ENCODE measurements at regions not wholly inside any gene's neighbourhood (a gene's known extent, or its start where the extent isn't known, plus 50 kb on each side); places are given as distances from the start of the nearest gene placed in this dataset.

- no peak for DNase-seq
- intact Hi-C loops (cut with DNase I) = no loop called here
Observed at GRCh38 chr4:111748157-111748556, 397.1 kb upstream of the FAM241A start.

DNA sequence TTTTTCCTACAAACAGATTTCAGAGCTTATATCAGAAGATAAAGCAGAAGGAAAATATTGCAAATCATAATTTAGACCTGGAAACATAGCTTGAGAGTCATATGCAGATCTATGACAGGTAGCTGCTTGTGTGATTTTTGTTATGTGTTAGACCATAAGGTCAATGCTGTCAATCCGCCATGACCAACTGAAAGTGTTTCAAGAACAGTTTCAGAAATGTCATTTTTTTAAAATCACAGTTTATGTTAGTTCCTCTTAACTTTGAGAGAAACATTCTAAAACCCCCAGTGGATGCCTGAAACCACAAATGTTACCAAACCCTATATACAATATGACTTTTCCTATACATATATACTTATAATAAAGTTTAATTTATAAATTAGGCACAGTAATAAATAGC, 391.3 kb upstream of the FAM241A start:
- intact Hi-C loops (cut with DNase I) = no loop called here
- DNase-seq (no peak), ATAC-seq (no peak)

More at GRCh38 chr4:111748157-111748556, 397.1 kb upstream of the FAM241A start:
- ATAC-seq = no peak

- DNase-seq (no peak), ATAC-seq (no peak)
- intact Hi-C loops (cut with DNase I) = no loop called here
Observed at GRCh38 chr4:111755571-111755970, 389.7 kb upstream of the FAM241A start.

GRCh38 chr4:111761531-111761930, 383.7 kb upstream of the FAM241A start:
- DNase-seq = no peak
- ATAC-seq = no peak
- intact Hi-C loops (cut with DNase I) = no loop called here

DNA sequence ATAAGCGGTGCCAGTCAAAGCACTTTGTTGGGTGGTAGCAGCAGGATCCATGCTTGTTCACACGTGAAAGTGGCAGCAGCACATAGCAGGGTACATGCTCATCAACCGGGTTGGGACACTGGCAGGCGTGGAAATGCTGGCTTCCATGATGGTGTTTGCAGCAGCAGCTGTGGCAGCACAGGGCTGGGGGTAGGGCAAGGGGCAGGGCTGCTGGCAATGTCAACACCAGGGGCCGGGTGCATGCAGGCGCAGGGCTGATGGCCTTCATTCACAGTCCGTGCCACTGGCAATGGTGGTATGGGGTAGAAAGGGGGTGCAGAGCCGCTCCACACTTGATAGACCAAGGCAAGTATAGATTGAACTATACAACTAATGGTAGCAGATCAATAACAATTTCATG, 374.7 kb upstream of the FAM241A start:
- ATAC-seq (no peak), DNase-seq (no peak)
- intact Hi-C loops (cut with DNase I) = no loop called here

DNA sequence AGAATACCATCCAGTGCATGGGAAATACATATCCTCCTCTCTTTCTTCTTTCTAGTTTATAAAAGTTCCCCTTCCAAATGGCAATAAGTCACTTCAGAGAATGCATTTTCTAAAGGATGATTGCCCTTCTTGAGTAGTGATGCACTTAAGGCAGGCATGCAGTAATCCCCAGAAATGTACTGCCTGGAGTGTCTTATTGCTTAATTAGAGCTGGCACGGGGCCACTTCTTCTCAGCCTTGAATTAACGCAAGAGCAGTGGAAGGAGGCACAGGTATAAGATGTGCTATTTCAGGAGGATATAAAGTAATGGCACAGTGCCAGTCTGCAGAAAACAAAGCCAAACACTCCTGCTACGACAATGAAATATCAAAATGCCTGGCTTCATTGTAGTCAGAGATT, 371.4 kb upstream of the FAM241A start:
- intact Hi-C loops (cut with DNase I) = no loop called here
- ATAC-seq (peak in 1 of 2 donors; percentile 29), DNase-seq (no peak)

DNA sequence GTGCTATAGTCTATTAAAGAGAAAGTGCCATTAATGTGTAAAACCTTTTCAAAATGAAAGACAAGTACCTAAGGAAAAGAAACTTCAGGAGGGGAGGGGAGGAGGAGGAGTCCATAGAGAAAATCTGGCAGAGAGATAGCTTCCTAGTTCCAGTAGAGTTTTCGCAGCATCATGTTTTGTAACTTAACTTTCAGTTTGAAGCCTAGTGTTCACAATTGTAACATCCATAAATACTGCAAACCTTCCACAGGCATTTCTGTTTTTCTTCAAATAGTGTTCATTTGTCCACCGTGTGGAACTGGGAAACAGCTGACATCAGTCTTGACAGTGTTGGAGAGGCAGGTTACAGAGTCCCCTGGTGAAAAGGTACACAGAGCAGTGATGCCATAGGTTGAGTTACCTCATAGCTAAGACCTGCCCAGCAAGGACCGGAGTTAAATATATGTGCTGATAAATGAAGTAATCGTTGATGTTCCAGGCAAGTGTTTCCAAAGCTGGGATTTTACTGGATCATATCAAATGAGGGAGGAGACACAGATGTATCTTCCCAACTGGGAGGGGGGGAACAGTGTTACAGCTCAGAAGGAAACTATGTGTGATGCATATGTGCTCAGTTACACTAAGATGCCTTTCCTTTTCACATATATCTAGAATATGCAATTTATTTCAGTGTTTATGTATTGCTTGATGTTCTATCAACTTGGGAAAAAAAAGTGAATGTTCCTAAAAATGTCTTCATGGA, 369.5 kb upstream of the FAM241A start:
- intact Hi-C loops (cut with DNase I) = no loop called here
- ATAC-seq = peak in 1 of 2 donors; percentile 64

DNA sequence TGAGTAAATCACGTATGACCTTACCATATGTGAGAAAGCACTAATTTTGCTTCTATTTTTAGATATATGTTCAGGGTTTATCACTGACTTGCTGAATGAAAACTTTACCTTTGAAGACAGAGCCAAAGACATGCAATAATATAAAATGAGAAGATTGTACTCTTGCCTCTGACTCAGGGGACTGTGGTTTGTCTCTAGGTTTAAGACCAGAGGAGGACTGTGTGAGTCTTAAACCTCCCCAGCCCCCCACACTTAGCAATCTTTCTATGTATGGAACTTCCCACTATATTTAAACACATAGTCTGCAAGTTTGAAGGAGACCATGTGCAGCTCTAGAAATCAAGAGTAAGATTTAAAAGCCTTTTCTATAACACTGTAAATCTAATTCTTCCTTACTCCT, 368.7 kb upstream of the FAM241A start:
- no peak for ATAC-seq
- intact Hi-C loops (cut with DNase I) = no loop called here
- DNase-seq = no peak

More for the DNA sequence above, 369.5 kb upstream of the FAM241A start:
- no peak for DNase-seq

GRCh38 chr4:111778543-111778942, 366.7 kb upstream of the FAM241A start:
- DNase-seq = no peak
- no peak for ATAC-seq
- intact Hi-C loops (cut with DNase I) = no loop called here

GRCh38 chr4:111780965-111781364, 364.3 kb upstream of the FAM241A start:
- ATAC-seq = no peak
- intact Hi-C loops (cut with DNase I) = no loop called here
- no peak for DNase-seq

GRCh38 chr4:111781611-111782010, 363.6 kb upstream of the FAM241A start:
- DNase-seq (no peak), ATAC-seq (no peak)
- intact Hi-C loops (cut with DNase I) = no loop called here

DNA sequence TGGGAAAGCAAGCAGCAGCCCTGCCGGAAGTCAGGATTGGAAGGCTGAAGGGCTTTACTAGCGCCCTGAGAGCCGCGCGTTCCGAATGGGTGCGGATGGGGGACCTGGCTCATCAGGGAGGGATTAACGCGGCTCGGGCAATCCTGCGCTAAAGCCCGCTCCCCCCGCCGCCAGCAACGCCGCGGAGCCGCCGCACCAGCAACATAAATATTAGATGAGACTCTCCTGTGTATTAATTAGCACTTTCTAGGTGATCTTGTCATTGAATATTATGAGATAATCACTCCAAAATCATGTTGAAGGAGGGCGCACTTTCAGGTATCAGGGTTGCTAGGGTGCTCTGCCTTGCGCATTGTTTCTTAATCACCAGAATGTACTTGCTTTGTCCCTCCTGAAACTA, 357.2 kb upstream of the FAM241A start:
- intact Hi-C loops (cut with DNase I) = no loop called here
- no peak for ATAC-seq
- DNase-seq = no peak

DNA sequence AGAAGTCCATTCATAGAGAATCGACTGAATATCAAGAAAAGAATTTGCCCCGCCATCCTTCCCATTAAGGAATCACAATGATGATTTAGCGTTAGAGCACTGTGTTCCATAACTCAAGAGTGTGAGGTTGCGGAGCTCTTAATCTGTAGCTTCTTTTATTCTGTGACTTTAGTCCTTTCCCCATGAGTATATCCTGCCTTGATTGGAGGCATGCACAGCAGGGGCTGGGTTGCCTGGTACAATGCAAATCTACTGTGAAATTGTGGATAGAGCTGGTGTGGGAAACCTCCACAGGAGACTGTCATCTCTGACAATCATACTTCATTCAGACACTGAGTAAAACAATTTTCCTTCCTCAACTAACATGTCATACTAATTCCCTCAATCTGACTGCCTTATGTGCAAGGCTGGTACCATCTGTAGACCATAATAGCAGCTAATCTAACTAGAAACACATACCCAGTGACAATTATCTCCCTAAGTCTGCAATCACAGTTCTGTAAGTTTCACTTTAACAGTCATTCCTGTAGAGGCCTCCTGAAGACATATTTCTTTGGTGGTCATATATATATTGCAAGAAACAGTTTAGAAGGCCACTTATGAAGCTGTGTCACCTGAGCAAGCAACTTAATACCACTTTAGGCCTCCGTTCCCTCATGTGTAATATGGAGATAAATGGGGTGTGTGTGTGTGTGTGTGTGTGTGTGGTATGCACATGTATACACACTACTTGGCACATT, 355.2 kb upstream of the FAM241A start:
- ATAC-seq = no peak
- DNase-seq = no peak
- intact Hi-C loops (cut with DNase I) = no loop called here

- peak in 1 of 2 donors; percentile 57 for ATAC-seq
- intact Hi-C loops (cut with DNase I) = no loop called here
Observed at GRCh38 chr4:111792632-111793031, 352.6 kb upstream of the FAM241A start.

GRCh38 chr4:111793433-111794091, 351.7 kb upstream of the FAM241A start:
- intact Hi-C loops (cut with DNase I) = no loop called here
- DNase-seq = no peak
- ATAC-seq = no peak

More at GRCh38 chr4:111792632-111793031, 352.6 kb upstream of the FAM241A start:
- no peak for DNase-seq

DNA sequence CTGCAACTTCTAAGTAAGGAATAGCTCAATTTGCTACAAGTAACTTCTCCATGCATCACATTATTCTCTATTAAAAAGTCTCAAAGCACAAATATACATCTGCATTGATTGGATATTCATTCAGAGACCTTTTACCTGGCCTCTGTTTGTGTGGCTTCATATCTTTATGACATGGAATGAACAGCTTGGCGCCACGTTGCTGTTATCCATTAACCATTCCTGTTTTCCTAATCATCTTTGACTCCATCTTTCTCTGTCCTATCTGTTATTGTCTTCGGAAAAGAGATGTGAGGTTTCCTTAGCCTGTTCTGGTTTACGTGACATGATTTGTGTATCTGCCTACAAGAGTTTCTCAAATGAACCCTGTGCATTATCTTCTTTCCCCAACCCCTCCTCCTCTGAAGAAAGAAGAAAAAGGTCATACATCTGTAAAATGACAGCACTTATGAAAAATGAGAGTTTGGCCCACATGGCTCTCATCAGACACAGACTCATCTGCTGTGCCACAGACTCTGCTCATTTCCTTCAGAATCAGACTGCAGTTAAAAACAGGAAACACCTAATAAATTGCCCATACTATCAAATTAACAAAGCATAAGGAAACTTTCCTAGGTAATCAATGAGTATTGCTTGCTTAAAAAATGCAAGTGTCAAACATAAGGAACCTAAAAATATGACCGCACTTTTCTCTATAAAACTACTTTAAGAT, 347.6 kb upstream of the FAM241A start:
- intact Hi-C loops (cut with DNase I) = no loop called here
- no peak for ATAC-seq
- DNase-seq = no peak

DNA sequence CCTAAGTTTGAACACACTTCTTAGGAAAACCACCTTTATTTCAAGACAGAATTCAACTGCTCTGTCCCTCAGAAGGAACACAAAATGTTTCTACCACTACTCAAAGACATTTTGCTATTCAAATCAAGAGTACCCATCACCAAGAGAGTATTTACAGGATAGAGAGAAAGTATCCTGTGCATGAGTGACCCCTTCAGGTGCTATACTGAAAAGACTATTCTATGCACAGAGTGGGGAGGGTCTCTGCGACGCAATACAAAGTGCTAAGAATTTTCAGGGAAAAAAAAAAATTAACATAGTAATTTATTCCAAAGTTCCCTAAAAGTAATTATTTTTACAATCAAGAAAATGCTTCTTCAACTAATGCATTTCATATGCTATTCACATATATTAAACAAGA, 346.4 kb upstream of the FAM241A start:
- DNase-seq (no peak), ATAC-seq (no peak)
- intact Hi-C loops (cut with DNase I) = no loop called here

DNA sequence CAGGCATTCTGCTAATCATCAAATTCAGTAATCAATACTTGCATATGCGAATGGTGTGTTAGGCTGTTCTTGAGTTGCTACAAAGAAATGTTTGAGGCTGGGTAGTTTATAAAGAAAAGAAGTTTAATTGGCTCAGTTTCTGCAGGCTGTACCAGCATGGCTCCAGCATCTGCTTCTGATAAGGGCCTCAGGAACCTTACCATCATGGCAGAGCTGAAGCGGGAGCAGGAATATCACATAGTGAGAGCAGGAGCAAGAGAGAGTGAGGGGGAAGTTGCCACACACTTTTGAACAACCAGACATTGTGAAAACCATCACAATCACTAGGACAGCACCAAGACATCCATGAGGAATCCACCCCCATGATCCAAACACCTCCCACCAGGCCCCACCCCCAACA, 344.7 kb upstream of the FAM241A start:
- ATAC-seq (no peak), DNase-seq (no peak)
- intact Hi-C loops (cut with DNase I) = no loop called here

- intact Hi-C loops (cut with DNase I) = no loop called here
- ATAC-seq (no peak), DNase-seq (no peak)
Observed at GRCh38 chr4:111802191-111802590, 343.1 kb upstream of the FAM241A start.

- intact Hi-C loops (cut with DNase I) = no loop called here
- ATAC-seq (no peak), DNase-seq (no peak)
Observed at GRCh38 chr4:111806331-111806730, 338.9 kb upstream of the FAM241A start.

All from left cardiac atrium (tissue), 4 donors.